A549 (cell line): ENCODE measurements at regions not wholly inside any gene's neighbourhood (a gene's known extent, or its start where the extent isn't known, plus 50 kb on each side); places are given as distances from the start of the nearest gene placed in this dataset.

Experiments
- JUN ChIP-seq, 2 experiments: fragments of >200 bp; sonication (Bioruptor Twin); formaldehyde crosslinking; IDR thresholded peaks; 2 replicates in 1 of 2; 3 replicates in 1 of 2; pipeline ENCODE4 v1.6.1; 2016 to 2017
- ZFP36 ChIP-seq: fragments of 450-650 bp; IDR thresholded peaks from 2 replicates; pipeline ENCODE4 v1.6.1; 2014; ENCODE audit warnings: borderline replicate concordance; ENCODE audit not compliant: partially characterized antibody
- TF ChIP-seq, protein P1 (sequence below): fragments of >200 bp; sonication (Bioruptor Twin); formaldehyde crosslinking; IDR thresholded peaks from 3 replicates; pipeline ENCODE4 v1.5.1; 2016
- TF ChIP-seq, protein P2 (sequence below): IDR thresholded peaks from 2 replicates; pipeline ENCODE4 v1.6.1; 2012

DNA sequence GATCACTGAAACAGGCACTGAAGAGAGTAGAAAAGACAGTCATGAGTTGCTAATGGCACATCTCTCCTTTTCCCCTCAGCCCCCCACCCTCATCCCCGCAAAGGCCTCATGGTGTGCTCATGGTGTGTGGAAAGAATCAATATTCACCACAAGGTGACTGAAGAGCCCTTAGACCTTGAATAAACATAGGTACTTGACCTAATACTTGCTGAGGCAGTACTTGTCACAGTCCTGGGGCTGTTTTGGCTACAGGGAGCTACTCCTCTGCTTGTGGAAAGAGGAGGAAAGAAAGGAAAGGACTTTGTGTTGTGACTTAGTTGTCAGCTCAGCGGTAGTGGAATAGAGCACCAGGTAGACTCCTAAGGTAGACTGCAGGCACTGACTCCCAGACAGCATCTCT lies 537.8 kb upstream of the CCDC179 start:
- TF ChIP-seq ZFP36 (no peak), JUN (IDR thresholded peaks at IDR 0.05) (no peak)
- TF ChIP-seq, protein P1, sequence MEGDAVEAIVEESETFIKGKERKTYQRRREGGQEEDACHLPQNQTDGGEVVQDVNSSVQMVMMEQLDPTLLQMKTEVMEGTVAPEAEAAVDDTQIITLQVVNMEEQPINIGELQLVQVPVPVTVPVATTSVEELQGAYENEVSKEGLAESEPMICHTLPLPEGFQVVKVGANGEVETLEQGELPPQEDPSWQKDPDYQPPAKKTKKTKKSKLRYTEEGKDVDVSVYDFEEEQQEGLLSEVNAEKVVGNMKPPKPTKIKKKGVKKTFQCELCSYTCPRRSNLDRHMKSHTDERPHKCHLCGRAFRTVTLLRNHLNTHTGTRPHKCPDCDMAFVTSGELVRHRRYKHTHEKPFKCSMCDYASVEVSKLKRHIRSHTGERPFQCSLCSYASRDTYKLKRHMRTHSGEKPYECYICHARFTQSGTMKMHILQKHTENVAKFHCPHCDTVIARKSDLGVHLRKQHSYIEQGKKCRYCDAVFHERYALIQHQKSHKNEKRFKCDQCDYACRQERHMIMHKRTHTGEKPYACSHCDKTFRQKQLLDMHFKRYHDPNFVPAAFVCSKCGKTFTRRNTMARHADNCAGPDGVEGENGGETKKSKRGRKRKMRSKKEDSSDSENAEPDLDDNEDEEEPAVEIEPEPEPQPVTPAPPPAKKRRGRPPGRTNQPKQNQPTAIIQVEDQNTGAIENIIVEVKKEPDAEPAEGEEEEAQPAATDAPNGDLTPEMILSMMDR, result no peak
- TF ChIP-seq, protein P2, sequence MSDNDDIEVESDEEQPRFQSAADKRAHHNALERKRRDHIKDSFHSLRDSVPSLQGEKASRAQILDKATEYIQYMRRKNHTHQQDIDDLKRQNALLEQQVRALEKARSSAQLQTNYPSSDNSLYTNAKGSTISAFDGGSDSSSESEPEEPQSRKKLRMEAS, result no peak
